GM12878 (cell line): ENCODE measurements at regions not wholly inside any gene's neighbourhood (a gene's known extent, or its start where the extent isn't known, plus 50 kb on each side); places are given as distances from the start of the nearest gene placed in this dataset.

Experiments used
- ATAC-seq: fragments of 200-7000 bp; cut with Tn5 transposase; 3 replicates; pipeline ENCODE4 v1.9.1; 2020; ENCODE audit warnings: mild to moderate bottlenecking, moderate library complexity
- BruUV-seq: library from RNA; stranded (reverse); fragments of 400-500 nt; replicated peaks from 2 replicates; lab custom pipeline; 2021; lab: Mats Ljungman, UMichigan
- CTCF ChIA-PET: fragments of 300-600 bp; sonication (Branson Sonifier 250); formaldehyde crosslinking; extraction: SDS; loops from one replicate; lab custom pipeline; 2021; ENCODE audit warnings: inconsistent platforms; lab: Yijun Ruan, JAX
- POLR2A ChIA-PET: fragments of 350-600 bp; formaldehyde crosslinking; extraction: SDS; loops from one replicate; lab custom pipeline; 2021; ENCODE audit warnings: inconsistent platforms; lab: Charles Lee
- RAD21 ChIA-PET: fragments of 300-600 bp; sonication (Branson Sonifier 250); formaldehyde crosslinking; loops from one replicate; lab custom pipeline; 2023; ENCODE audit warnings: antibody characterized with exemption; ENCODE audit not compliant: unreplicated experiment; lab: Charles Lee
- SMC1A ChIA-PET: fragments of 300-600 bp; sonication (Branson Sonifier 250); formaldehyde crosslinking; loops from one replicate; lab custom pipeline; 2023; ENCODE audit not compliant: unreplicated experiment, uncharacterized antibody; lab: Charles Lee
- DNase-seq: peaks from one replicate; pipeline ENCODE4 v3.0.0-alpha.2; 2011; ENCODE audit warnings: low read depth, low spot score
- FAIRE-seq: peaks from 3 replicates; lab custom pipeline; 2011; peaks lifted over from hg19 to GRCh38; lab: Jason Lieb, UNC
- H2AFZ ChIP-seq: 2 replicates; pipeline ENCODE4 v1.6.0; 2011; ENCODE audit warnings: low read depth, low read length, control low read depth; ENCODE audit not compliant: control insufficient read depth
- H3K27ac ChIP-seq: 2 replicates; pipeline ENCODE4 v1.5.1; 2011; ENCODE audit warnings: control low read depth; ENCODE audit not compliant: control insufficient read depth, insufficient read depth
- H3K27me3 ChIP-seq, 2 experiments: replicated peaks in 1 of 2; 2 replicates each; pipeline versions ENCODE4 v1.6.0 to v1.6.1; 2011; ENCODE audit warnings: low read length in 1 of 2; ENCODE audit not compliant: control insufficient read depth in 2 of 2, insufficient read depth in 2 of 2
- H3K36me3 ChIP-seq, 2 experiments: 2 replicates each; pipeline ENCODE4 v1.5.1; 2011; ENCODE audit warnings: low read length in 1 of 2; ENCODE audit not compliant: control insufficient read depth in 2 of 2, insufficient read depth in 2 of 2
- H3K4me1 ChIP-seq: 2 replicates; pipeline ENCODE4 v1.6.1; 2011; ENCODE audit warnings: mild to moderate bottlenecking, low read length, moderate library complexity, mixed read lengths; ENCODE audit not compliant: control insufficient read depth, insufficient read depth
- H3K4me2 ChIP-seq: 2 replicates; pipeline ENCODE4 v1.6.0; 2011; ENCODE audit warnings: control low read depth; ENCODE audit not compliant: control insufficient read depth, insufficient read depth
- H3K4me3 ChIP-seq: fragments of 200-600 bp; sonication (generic); 2 replicates; pipeline ENCODE4 v1.5.1; 2016
- H3K79me2 ChIP-seq: 2 replicates; pipeline ENCODE4 v1.6.0; 2011; ENCODE audit warnings: low read length; ENCODE audit not compliant: control insufficient read depth, insufficient read depth
- H3K9ac ChIP-seq: 2 replicates; pipeline ENCODE4 v1.8.0; 2011; ENCODE audit warnings: low read length, control low read depth, mixed read lengths; ENCODE audit not compliant: control insufficient read depth, insufficient read depth
- H3K9me3 ChIP-seq: replicated peaks from 3 replicates; pipeline ENCODE4 v1.5.1; 2011; ENCODE audit warnings: mild to moderate bottlenecking, low read length; ENCODE audit not compliant: control insufficient read depth, insufficient read depth
- H4K20me1 ChIP-seq: 2 replicates; pipeline ENCODE4 v1.6.0; 2011; ENCODE audit not compliant: control insufficient read depth, insufficient read depth
- BCL11A ChIP-seq: IDR thresholded peaks from 2 replicates; pipeline ENCODE4 v1.6.1; 2011; ENCODE audit warnings: low read depth, low read length
- BCL3 ChIP-seq: IDR thresholded peaks from 2 replicates; pipeline ENCODE4 v1.6.1; 2011; ENCODE audit warnings: borderline replicate concordance, low read depth, mild to moderate bottlenecking, moderate library complexity, low read length; ENCODE audit not compliant: insufficient read depth, poor library complexity, severe bottlenecking
- BCLAF1 ChIP-seq: fragments of 450-650 bp; IDR thresholded peaks from 2 replicates; pipeline ENCODE4 v1.6.1; 2017; ENCODE audit warnings: antibody characterized with exemption, mild to moderate bottlenecking, moderate library complexity
- CBX5 ChIP-seq: sonication (generic); IDR thresholded peaks from 2 replicates; pipeline ENCODE4 v1.6.1; 2016; ENCODE audit warnings: low read depth, moderate library complexity, mild to moderate bottlenecking, inconsistent platforms
- FOXK2 ChIP-seq: fragments of 450-650 bp; IDR thresholded peaks from 2 replicates; pipeline ENCODE4 v1.6.1; 2017; ENCODE audit warnings: mild to moderate bottlenecking, moderate library complexity
- IRF4 ChIP-seq: IDR thresholded peaks from 2 replicates; pipeline ENCODE4 v1.6.1; 2011; ENCODE audit warnings: low read depth, low read length
- JUND ChIP-seq: IDR thresholded peaks from 2 replicates; pipeline ENCODE4 v1.6.1; 2012; ENCODE audit warnings: low read depth, mild to moderate bottlenecking, low read length, improper control_type of control experiment, moderate library complexity
- NR2C1 ChIP-seq: fragments of 450-650 bp; IDR thresholded peaks from 2 replicates; pipeline ENCODE4 v1.6.1; 2017; ENCODE audit warnings: antibody characterized with exemption, mild to moderate bottlenecking, moderate library complexity
- NRF1 ChIP-seq: conservative IDR thresholded peaks from 2 replicates; pipeline ENCODE4 v1.6.1; 2011; ENCODE audit warnings: mild to moderate bottlenecking, low read depth, low read length, improper control_type of control experiment
- POLR2AphosphoS2 ChIP-seq: IDR thresholded peaks from 2 replicates; pipeline ENCODE4 v1.6.1; 2011; ENCODE audit warnings: low read depth, mild to moderate bottlenecking, low read length, improper control_type of control experiment, moderate library complexity
- RCOR1 ChIP-seq: conservative IDR thresholded peaks from 2 replicates; pipeline ENCODE4 v1.6.1; 2012; ENCODE audit warnings: low read depth, low read length, improper control_type of control experiment
- SMAD1 ChIP-seq: fragments of 450-650 bp; IDR thresholded peaks from 2 replicates; pipeline ENCODE4 v1.6.1; 2018; ENCODE audit warnings: mild to moderate bottlenecking, low read depth; ENCODE audit not compliant: partially characterized antibody
- SREBF1 ChIP-seq: IDR thresholded peaks from 2 replicates; pipeline ENCODE4 v1.6.1; 2012; ENCODE audit warnings: mild to moderate bottlenecking, low read length
- TCF7 ChIP-seq: IDR thresholded peaks from 2 replicates; pipeline ENCODE4 v1.6.1; 2014; ENCODE audit warnings: antibody characterized with exemption, borderline replicate concordance
- WRNIP1 ChIP-seq: IDR thresholded peaks from 2 replicates; pipeline ENCODE4 v1.6.1; 2011; ENCODE audit warnings: low read depth, low read length, improper control_type of control experiment, borderline replicate concordance
- ZBTB11 ChIP-seq: fragments of 450-650 bp; formaldehyde crosslinking; IDR thresholded peaks from 2 replicates; pipeline ENCODE4 v1.5.0; 2022; ENCODE audit warnings: mild to moderate bottlenecking, missing genetic modification characterization
- ZNF217 ChIP-seq: fragments of 450-650 bp; IDR thresholded peaks from 2 replicates; pipeline ENCODE4 v1.6.1; 2017; ENCODE audit warnings: antibody characterized with exemption, mild to moderate bottlenecking
- WGBS: methylation state at CpG from one replicate; pipeline ENCODE4 v1.1.6; 2016; ENCODE audit warnings: low lambda C conversion rate; ENCODE audit not compliant: insufficient replicate concordance, insufficient coverage; ENCODE audit errors: missing lambda C conversion rate; 5-methylcytosine and 5-hydroxymethylcytosine counted together
- in situ Hi-C: fragments of 300-500 bp; cut with MboI; formaldehyde crosslinking; loops from 9 replicates; pipeline ENCODE4 v1.14.3; 2018; ENCODE audit warnings: mixed read lengths
- intact Hi-C: fragments of 100-400 bp; cut with micrococcal nuclease; formaldehyde crosslinking; loops from one replicate; pipeline ENCODE4 v1.14.2; 2022; ENCODE audit not compliant: unreplicated experiment

GRCh38 chr1:234710936-234711724, 101.2 kb upstream of the IRF2BP2 start:
- FAIRE-seq (no peak), ATAC-seq (no peak), DNase-seq (no peak)
- ChIA-PET SMC1A (interaction anchor here (0.8 to 15.6 kb wide), 5 partner anchors 9 to 134 kb away, joined by 3 to 255 read pairs (median 4); no protein-coding TSS in a partner anchor), RAD21 (interaction anchor here (1.0 to 1.1 kb wide), 2 partner anchors 13 to 37 kb away, joined by 3 to 7 read pairs; no protein-coding TSS in a partner anchor), POLR2A (no interaction called here), CTCF (interaction anchor here (1.3 to 4.0 kb wide), 2 partner anchors 8 to 10 kb away, joined by 3 to 15 read pairs; no protein-coding TSS in a partner anchor)
- H3K79me2 ChIP-seq, result no peaks in the 10 kb centered on the region
- no peaks in the 10 kb centered on the region for H3K27me3 ChIP-seq
- no peaks in the 10 kb centered on the region for H3K4me1 ChIP-seq
- no peak overlapping the region for H2AFZ ChIP-seq
- H4K20me1 ChIP-seq, result no peaks in the 10 kb centered on the region
- intact Hi-C loops, result no loop called here
- no peak overlapping the region for H3K4me3 ChIP-seq
- no peaks in the 10 kb centered on the region; the same call in 2 of the 3 replicates for H3K9me3 ChIP-seq
- BruUV-seq, result no TSS peak
- H3K4me2 ChIP-seq, result no peak overlapping the region
- H3K9ac ChIP-seq, result no peak overlapping the region
- in situ Hi-C loops, result no loop called here
- WGBS, result 88% methylated on average over 7 of the region's 7 CpGs
- no peaks in the 10 kb centered on the region for H3K36me3 ChIP-seq
- no peak overlapping the region for H3K27ac ChIP-seq
- TF ChIP-seq POLR2AphosphoS2 (no peak), CBX5 (no peak), RCOR1 (no peak), WRNIP1 (no peak), BCL3 (no peak), IRF4 (no peak), BCL11A (no peak), SMAD1 (no peak), BCLAF1 (no peak), FOXK2 (no peak), NR2C1 (no peak), NRF1 (no peak), ZNF217 (no peak), SREBF1 (no peak), JUND (no peak), ZBTB11 (CRISPR knock-in tag) (no peak), TCF7 (no peak)
